GM19395 (cell line): ENCODE measurements at regions not wholly inside any gene's neighbourhood (a gene's known extent, or its start where the extent isn't known, plus 50 kb on each side); places are given as distances from the start of the nearest gene placed in this dataset.

Experiments
- ATAC-seq: cut with Tn5 transposase; IDR thresholded peaks from one replicate; pipeline ENCODE4 v1.9.1; 2021; ENCODE audit warnings: mild to moderate bottlenecking, moderate library complexity; ENCODE audit not compliant: unreplicated experiment

GRCh38 chr16:9545522-9546437 lies 454.3 kb downstream of the HAPSTR1 start:
- no peak for ATAC-seq

GRCh38 chr16:9546438-9546786 lies 455.0 kb downstream of the HAPSTR1 start:
- ATAC-seq = no peak

- ATAC-seq = no peak
These were observed 458.0 kb downstream of the HAPSTR1 start for GRCh38 chr16:9549487-9549886.

- no peak for ATAC-seq
These were observed 463.6 kb downstream of the HAPSTR1 start for GRCh38 chr16:9555051-9555450.

- ATAC-seq = no peak
These were observed 465.7 kb downstream of the HAPSTR1 start for GRCh38 chr16:9556949-9557665.

- ATAC-seq = no peak
These were observed 466.3 kb downstream of the HAPSTR1 start for GRCh38 chr16:9557713-9558112.

- ATAC-seq = no peak
These were observed 474.7 kb downstream of the HAPSTR1 start for GRCh38 chr16:9566099-9566498.

- no peak for ATAC-seq
These were observed 476.2 kb downstream of the HAPSTR1 start for GRCh38 chr16:9567666-9568065.

GRCh38 chr16:9568261-9568660 lies 476.8 kb downstream of the HAPSTR1 start:
- ATAC-seq = no peak

GRCh38 chr16:9570521-9570920 lies 479.1 kb downstream of the HAPSTR1 start:
- no peak for ATAC-seq

- no peak for ATAC-seq
These were observed 487.0 kb downstream of the HAPSTR1 start for GRCh38 chr16:9578459-9578858.

- no peak for ATAC-seq
These were observed 488.6 kb downstream of the HAPSTR1 start for GRCh38 chr16:9580025-9580424.

GRCh38 chr16:9593440-9593839 lies 502.0 kb downstream of the HAPSTR1 start:
- no peak for ATAC-seq

GRCh38 chr16:9594047-9594446 lies 502.6 kb downstream of the HAPSTR1 start:
- no peak for ATAC-seq

GRCh38 chr16:9594946-9595345 lies 503.5 kb downstream of the HAPSTR1 start:
- ATAC-seq = no peak

- ATAC-seq = no peak
These were observed 503.9 kb downstream of the HAPSTR1 start for GRCh38 chr16:9595393-9595792.

GRCh38 chr16:9596788-9597187 lies 505.3 kb downstream of the HAPSTR1 start:
- ATAC-seq = no peak

GRCh38 chr16:9597967-9598730 lies 506.7 kb downstream of the HAPSTR1 start:
- no peak for ATAC-seq

- ATAC-seq = no peak
These were observed 507.3 kb downstream of the HAPSTR1 start for GRCh38 chr16:9598731-9599083.

- no peak for ATAC-seq
These were observed 508.1 kb downstream of the HAPSTR1 start for GRCh38 chr16:9599415-9600120.

- ATAC-seq = no peak
These were observed 510.7 kb downstream of the HAPSTR1 start for GRCh38 chr16:9602189-9602588.
